ENCODE measurements at regions not wholly inside any gene's neighbourhood (a gene's known extent, or its start where the extent isn't known, plus 50 kb on each side); places are given as distances from the start of the nearest gene placed in this dataset.
"Not testable (repeated sequence)": the region's sequence is repeated elsewhere in the genome, so short reads cannot be mapped to it uniquely, and the experiment has no call there.

DNA sequence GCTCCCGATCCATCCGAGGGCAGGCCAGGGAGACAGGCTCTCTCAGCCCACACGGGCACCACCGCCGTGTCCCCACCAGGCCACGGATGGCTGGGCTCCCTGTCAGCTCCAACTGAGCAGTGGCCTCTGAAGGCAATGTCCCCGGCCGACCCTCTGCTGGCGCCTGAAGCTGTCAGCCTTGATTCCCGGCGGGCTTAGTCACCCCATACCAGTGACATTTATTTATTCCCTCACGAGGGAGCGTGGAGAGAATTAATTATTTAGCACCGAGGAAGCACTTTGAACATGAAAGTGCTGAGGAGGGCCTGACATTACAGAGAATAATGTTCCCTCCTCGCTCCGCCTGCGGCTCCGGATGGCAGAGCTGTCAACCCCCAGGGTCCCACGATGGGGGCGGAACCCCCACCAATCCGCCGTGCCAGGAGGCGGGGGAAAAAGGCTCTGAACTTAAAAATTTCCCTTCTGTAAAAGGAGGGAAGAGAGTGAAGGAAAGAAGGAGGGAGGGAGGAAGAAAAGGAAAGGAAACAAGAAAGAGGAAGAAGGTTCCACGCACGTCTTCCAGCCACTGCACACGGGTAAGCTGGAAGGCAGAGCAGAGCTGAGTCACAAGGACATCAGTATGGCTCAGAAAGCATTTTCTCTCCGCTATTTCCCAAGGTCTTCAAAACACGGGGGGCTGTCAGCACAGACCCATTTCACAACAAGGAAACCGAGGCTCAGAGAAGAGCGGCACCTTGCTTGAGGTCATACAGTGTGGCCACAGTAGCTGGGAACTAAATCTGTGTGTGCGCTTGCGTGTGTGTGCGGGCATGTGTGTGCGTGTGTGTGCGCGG lies 108.7 kb upstream of the NCOR2 start:
- DNase-seq = peak in 17 of 56 donors; percentile 19 to 53 (median 35)

DNA sequence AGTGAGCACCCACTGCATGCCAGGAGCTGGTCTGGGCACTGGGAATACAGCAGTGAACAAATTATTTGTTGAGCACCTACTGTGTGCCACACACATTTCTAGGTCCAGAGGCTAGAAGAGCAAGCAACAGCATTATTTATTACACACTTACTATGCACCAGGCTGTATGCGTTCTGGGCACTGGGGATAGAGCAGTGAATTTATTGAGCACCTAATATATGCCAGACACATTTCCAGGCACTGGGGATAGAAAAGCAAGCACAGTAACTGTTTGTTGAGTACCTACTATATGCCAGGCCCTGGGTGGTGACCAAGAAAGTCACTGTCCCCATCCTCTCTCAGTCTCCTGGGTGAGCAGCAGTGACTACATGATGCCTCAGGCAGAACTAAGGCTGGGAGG lies 107.5 kb upstream of the NCOR2 start:
- no peak for DNase-seq

- DNase-seq = peak in 52 of 56 donors; percentile 37 to 95 (median 80)
Measured at GRCh38 chr12:124673801-124674617, 106.6 kb upstream of the NCOR2 start.

- not testable (repeated sequence) for DNase-seq
Measured at GRCh38 chr12:124669271-124669721, 101.9 kb upstream of the NCOR2 start.

DNA sequence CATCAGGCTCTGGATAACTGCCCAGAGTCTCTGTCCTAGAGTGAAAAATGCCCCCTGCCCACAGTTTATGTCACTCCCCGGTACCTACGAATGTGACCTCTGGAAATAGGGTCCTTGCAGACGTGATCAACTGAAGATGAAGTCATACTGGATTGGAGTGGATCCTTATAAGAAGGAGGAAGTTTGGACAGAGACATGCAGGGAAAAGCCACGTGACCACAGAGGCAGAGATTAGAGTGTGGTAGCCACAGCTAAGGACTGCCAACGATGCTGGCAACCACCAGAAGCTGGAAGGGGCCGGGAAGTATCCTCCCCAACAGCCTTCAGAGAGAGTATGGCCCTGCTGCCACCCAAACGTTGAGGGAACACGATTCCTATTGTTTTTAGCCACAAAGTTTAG lies 101.2 kb upstream of the NCOR2 start:
- DNase-seq = no peak

- no peak for DNase-seq
Measured at GRCh38 chr12:124667506-124668326, 100.3 kb upstream of the NCOR2 start.

DNA sequence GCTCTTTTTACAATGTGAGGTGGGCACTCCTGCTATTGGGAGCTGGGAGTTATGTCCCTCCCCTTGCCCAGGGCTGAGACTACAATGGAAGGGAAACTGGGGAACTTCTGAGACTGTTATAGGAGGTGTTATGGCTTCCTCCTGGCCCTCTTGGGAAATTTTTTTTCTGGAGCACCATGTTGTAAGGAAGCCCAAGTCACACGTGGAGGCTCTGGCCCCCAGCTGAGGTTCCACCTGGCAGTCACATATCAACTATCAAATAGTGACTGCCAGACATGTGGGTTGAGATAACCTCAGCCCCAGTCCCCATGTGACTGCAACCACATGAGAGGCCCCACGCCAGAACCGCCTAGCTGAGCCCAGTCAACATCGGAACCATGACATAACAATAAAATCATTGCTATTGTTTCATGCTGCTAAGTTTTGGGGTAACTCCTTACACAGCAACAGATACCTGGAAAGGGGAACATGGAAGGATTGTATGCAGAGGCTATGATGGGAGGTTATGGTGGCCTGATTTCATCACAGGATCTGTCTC lies 99.4 kb upstream of the NCOR2 start:
- no peak for DNase-seq

- no peak for DNase-seq
Measured at GRCh38 chr12:124665511-124665910, 98.1 kb upstream of the NCOR2 start.

DNA sequence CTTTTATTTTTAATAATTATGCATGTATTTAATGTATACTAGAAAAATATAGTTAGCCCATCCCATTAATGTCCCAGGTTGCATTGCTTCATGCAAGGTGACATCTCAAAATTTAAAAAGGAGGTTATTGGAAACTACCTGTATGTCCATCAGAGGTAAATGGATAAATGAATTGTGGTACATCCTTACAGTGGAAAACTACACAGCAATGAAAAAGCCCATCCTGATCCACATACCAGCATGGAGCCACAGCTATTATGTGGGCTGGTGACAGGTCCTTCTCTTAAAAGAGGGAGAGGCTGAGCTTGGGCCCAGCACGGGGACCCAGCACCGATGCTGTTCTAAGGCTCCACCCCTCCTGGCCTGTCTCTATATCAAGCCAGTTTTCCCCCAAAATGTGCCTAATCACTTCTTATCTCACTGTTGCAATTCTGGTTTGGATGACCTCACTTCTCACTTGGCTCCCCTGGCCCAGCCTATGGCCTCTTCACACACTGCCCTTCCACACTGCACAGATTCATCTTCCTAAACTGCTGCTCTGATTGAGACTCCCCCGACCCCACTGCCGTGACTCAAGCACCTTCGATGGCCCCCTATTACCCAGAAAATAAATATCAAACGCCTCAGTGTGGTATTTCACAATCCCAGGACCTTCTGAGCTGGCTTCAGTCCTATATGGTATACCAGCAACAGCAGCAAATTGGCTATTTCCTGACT lies 97.1 kb upstream of the NCOR2 start:
- DNase-seq = no peak

GRCh38 chr12:124663771-124664366 lies 96.5 kb upstream of the NCOR2 start:
- DNase-seq = peak in 50 of 56 donors; percentile 20 to 88 (median 68)

DNA sequence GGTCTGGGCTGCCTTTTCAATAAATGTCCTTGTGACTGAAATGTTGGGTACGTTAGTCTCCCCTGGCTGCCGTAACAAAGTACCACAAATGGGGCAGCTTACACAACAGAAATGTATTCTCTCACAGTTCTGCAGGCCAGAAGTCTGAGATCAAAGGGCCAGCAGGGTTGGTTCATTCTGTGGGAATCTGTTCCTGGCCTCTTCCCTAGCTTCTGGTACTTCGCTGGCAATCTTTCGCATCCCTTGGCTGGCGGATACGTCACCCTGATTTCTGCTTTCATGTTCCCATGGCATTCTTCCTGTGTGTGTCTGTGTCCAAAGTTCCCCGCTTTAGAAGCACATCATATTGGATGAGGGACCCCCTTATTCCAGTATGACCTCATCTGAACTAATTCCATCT lies 95.8 kb upstream of the NCOR2 start:
- DNase-seq = peak in 4 of 56 donors; percentile 17 to 48 (median 24)

GRCh38 chr12:124661341-124661740 lies 93.9 kb upstream of the NCOR2 start:
- DNase-seq = peak in 23 of 56 donors; percentile 11 to 64 (median 31)

- DNase-seq = peak in 9 of 56 donors; percentile 11 to 46 (median 30)
Measured at GRCh38 chr12:124660851-124661250, 93.4 kb upstream of the NCOR2 start.

GRCh38 chr12:124658806-124659402 lies 91.5 kb upstream of the NCOR2 start:
- DNase-seq = no peak

DNA sequence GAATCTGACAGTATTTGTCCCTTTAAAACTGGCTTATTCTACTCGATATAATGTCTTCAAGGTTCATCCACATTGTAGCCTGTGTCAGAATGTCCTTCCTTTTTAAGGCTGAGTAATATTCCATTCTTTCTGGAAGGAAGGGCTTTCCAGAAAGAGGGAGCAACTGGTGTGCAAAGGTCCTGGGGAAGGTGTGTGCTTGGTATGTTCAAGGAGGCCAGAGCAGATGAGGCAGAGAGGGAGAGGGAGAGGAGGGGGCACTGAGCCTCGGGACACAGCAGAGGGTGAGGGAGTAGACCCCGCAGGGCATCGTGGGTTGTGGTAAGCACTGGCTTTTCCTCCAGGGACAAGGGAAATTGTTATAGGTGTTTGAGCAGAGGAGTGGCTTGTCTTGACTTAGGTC lies 90.9 kb upstream of the NCOR2 start:
- no peak for DNase-seq

DNA sequence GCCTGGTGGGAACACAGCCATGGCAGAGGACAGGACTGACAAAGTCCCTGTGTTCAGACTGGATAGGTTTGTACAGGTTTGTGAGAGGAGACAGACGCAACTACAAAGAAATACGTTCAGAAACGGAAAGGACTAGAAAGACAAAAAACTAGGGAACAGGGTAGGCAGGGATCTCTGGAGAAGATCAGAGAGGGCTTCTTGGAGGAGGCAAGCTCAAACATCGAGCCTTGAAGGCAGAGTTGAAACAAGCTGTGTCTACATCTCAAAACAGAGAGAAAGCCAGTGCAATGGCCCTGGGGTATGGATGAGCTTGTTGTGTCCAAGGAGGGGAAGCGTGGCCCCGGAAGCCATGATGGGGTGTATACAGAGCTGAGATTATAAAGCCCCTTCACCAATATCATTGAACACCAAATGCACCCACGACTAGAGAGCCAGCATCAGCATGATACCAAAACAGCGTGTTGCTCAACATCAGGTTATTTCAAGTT lies 89.6 kb upstream of the NCOR2 start:
- DNase-seq = no peak

- DNase-seq = peak in 51 of 56 donors; percentile 33 to 90 (median 76)
Measured at GRCh38 chr12:124655698-124656516, 88.5 kb upstream of the NCOR2 start.

DNA sequence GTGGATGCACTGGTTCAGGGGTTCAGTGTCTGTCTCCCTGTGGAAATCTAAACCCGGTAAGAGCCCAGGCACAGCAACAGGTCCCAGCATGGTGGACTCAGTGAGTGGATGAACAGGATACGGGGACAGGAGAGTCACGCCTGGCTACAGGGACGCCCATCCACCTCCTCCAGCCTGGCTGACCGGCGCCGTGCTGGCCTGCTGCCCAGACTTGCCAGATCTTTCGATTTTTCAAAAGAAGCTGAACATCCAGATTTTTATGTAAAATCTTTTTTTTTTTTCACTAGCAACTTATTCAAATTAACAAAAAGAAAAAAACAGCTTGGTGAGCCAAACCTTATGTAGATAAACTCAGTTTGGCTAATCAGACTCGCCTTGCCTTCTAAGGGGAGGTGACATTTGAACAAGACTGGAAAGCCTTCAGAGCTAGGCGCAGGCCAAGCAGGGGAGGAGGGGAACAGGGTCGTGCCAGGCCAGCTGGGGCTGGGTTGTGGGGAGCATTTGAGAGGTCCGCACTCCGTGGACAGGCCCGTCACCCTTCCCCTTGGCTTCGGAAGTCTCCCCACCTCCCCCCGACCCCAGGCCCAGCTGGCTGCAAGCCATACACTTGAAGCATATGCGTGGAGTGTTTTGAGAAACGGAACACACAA lies 87.8 kb upstream of the NCOR2 start:
- DNase-seq = peak in 46 of 56 donors; percentile 35 to 90 (median 75)

All from amygdala (tissue), 56 donors.